ENCODE measurements at regions not wholly inside any gene's neighbourhood (a gene's known extent, or its start where the extent isn't known, plus 50 kb on each side); places are given as distances from the start of the nearest gene placed in this dataset.

DNA sequence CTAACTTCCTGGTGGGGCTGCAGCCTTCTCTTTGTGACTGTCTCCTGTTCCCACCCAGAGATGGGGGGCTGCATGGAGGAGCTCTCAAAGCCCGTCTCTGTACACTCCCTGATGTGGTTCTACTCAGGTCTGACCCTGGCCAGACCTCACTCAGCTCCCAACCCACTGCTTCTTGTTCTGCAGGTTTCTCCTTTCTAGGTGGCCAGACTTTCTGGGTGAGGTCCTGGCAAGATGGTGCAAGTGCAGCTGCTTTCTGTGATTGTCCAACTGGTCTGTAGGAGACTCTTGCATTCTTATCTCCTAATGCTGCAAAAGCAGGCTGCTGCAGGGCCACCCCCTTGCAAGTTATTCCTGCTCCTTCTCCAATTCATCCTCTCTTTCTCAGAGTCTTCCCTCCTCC lies 77.4 kb upstream of the XCR1 start:
- Histone ChIP-seq H3K36me3 (ENCODE audit: control insufficient read depth, insufficient read depth, low read length) (no peaks in the 10 kb centered on the region), H2AK9ac (replicated peaks; ENCODE audit: low read depth, low read length, poor library complexity) (no peak overlapping the region), H3K4me3 (ENCODE audit: insufficient read depth, low read depth, low read length) (no peak overlapping the region), H3K4me1 (ENCODE audit: control insufficient read depth, insufficient read depth, low read length) (peaks cover 2% of the 10 kb centered on the region; the same call in 1 of the 2 replicates), H3K79me1 (ENCODE audit: low read depth in 1 of 2, low read length in 2 of 2) (no peaks in the 10 kb centered on the region), H3K9me3 (ENCODE audit: control insufficient read depth, insufficient read depth, low read length) (no peaks in the 10 kb centered on the region; the same call in 1 of the 2 replicates), H3K18ac (ENCODE audit: low read depth, low read length) (no peak overlapping the region), H2AFZ (replicated peaks; ENCODE audit: low read length, poor library complexity) (no peak overlapping the region), H4K91ac (ENCODE audit: insufficient read depth, low read depth, low read length) (no peak overlapping the region), H3K9me1 (ENCODE audit: insufficient read depth, low read length) (no peaks in the 10 kb centered on the region; the same call in 1 of the 2 replicates), H2BK120ac (ENCODE audit: low read depth, low read length) (no peak overlapping the region), H4K8ac (ENCODE audit: low read depth in 2 of 2, low read length in 2 of 2) (no peak overlapping the region), H2BK5ac (ENCODE audit: low read depth, low read length, poor library complexity, severe bottlenecking) (no peak overlapping the region), H3K4me2 (ENCODE audit: low read depth, low read length) (no peak overlapping the region), H3K56ac (ENCODE audit: extremely low read depth, insufficient read depth, low read length) (no peak overlapping the region), H3K14ac (replicated peaks; ENCODE audit: low read depth, low read length) (no peak overlapping the region), H2BK15ac (ENCODE audit: low read depth, low read length) (no peak overlapping the region), H4K5ac (ENCODE audit: low read depth, low read length) (no peak overlapping the region), H3K27me3 (ENCODE audit: control insufficient read depth, insufficient read depth, low read length) (peaks cover 17% of the 10 kb centered on the region), H3K23ac (ENCODE audit: low read depth, low read length) (no peak overlapping the region), H4K20me1 (ENCODE audit: insufficient read depth, low read length) (no peaks in the 10 kb centered on the region), H2BK20ac (ENCODE audit: low read depth, low read length) (no peak overlapping the region), H3K4ac (ENCODE audit: low read depth, low read length) (no peak overlapping the region), H3K9ac (ENCODE audit: low read depth, low read length) (no peak overlapping the region), H3K27ac (ENCODE audit: insufficient read depth, low read length) (no peak overlapping the region), H2AK5ac (ENCODE audit: low read depth, low read length) (no peak overlapping the region)
- TF ChIP-seq, protein P1, sequence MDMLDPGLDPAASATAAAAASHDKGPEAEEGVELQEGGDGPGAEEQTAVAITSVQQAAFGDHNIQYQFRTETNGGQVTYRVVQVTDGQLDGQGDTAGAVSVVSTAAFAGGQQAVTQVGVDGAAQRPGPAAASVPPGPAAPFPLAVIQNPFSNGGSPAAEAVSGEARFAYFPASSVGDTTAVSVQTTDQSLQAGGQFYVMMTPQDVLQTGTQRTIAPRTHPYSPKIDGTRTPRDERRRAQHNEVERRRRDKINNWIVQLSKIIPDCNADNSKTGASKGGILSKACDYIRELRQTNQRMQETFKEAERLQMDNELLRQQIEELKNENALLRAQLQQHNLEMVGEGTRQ (IDR thresholded peaks at IDR 0.05; ENCODE audit: low read depth, low read length), result no peak
- TF ChIP-seq RAD21 (IDR thresholded peaks at IDR 0.05; ENCODE audit: low read length) (no peak), CEBPB (IDR thresholded peaks at IDR 0.05; ENCODE audit: low read depth, low read length) (no peak), CHD1 (IDR thresholded peaks at IDR 0.05; ENCODE audit: low read depth, low read length) (no peak), RCOR1 (IDR thresholded peaks at IDR 0.05; ENCODE audit: insufficient replicate concordance, low read length) (no peak), RFX5 (IDR thresholded peaks at IDR 0.05; ENCODE audit: low read depth, low read length) (no peak), NFE2L2 (IDR thresholded peaks at IDR 0.05; ENCODE audit: low read depth, low read length) (no peak), MAZ (IDR thresholded peaks at IDR 0.05; ENCODE audit: borderline replicate concordance, low read depth, low read length) (no peak), SMC3 (IDR thresholded peaks at IDR 0.05; ENCODE audit: low read depth, low read length) (no peak), POLR2A (IDR thresholded peaks at IDR 0.05; ENCODE audit: low read depth, low read length) (no peak), BHLHE40 (IDR thresholded peaks at IDR 0.05; ENCODE audit: low read depth, low read length) (no peak), MAFK (IDR thresholded peaks at IDR 0.05; ENCODE audit: low read depth, low read length) (no peak), MXI1 (IDR thresholded peaks at IDR 0.05; ENCODE audit: borderline replicate concordance, low read depth, low read length) (no peak), FOS (IDR thresholded peaks at IDR 0.05; ENCODE audit: low read depth, low read length) (no peak)
- TF ChIP-seq, protein P2, sequence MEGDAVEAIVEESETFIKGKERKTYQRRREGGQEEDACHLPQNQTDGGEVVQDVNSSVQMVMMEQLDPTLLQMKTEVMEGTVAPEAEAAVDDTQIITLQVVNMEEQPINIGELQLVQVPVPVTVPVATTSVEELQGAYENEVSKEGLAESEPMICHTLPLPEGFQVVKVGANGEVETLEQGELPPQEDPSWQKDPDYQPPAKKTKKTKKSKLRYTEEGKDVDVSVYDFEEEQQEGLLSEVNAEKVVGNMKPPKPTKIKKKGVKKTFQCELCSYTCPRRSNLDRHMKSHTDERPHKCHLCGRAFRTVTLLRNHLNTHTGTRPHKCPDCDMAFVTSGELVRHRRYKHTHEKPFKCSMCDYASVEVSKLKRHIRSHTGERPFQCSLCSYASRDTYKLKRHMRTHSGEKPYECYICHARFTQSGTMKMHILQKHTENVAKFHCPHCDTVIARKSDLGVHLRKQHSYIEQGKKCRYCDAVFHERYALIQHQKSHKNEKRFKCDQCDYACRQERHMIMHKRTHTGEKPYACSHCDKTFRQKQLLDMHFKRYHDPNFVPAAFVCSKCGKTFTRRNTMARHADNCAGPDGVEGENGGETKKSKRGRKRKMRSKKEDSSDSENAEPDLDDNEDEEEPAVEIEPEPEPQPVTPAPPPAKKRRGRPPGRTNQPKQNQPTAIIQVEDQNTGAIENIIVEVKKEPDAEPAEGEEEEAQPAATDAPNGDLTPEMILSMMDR (conservative IDR thresholded peaks at IDR 0.05; ENCODE audit: low read depth, low read length), result no peak
- TF ChIP-seq, protein P3, sequence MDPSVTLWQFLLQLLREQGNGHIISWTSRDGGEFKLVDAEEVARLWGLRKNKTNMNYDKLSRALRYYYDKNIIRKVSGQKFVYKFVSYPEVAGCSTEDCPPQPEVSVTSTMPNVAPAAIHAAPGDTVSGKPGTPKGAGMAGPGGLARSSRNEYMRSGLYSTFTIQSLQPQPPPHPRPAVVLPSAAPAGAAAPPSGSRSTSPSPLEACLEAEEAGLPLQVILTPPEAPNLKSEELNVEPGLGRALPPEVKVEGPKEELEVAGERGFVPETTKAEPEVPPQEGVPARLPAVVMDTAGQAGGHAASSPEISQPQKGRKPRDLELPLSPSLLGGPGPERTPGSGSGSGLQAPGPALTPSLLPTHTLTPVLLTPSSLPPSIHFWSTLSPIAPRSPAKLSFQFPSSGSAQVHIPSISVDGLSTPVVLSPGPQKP (IDR thresholded peaks at IDR 0.05; ENCODE audit: borderline replicate concordance, low read depth, low read length), result no peak
- in situ Hi-C loops (cut with MboI; ENCODE audit: low sequenced_read_pairs) (no loop called here), intact Hi-C loops (cut with micrococcal nuclease) (no loop called here), dilution Hi-C loops (cut with HindIII; ENCODE audit: low sequenced_read_pairs, unreplicated experiment) (no loop called here)
- ChIA-PET CTCF (no interaction called here), POLR2A (ENCODE audit: unreplicated experiment) (no interaction called here)
- BruUV-seq (replicated peaks), result no TSS peak
- no peak for DNase-seq
- ATAC-seq (ENCODE audit: low read depth), result no peak
- no CpG with 5 or more reads among the region's 1 CpG for WGBS, 2 experiments (ENCODE audit: extremely low coverage in 2 of 2, insufficient read length in 1 of 2)

Measured in IMR-90 (cell line).